ENCODE measurements at regions not wholly inside any gene's neighbourhood (a gene's known extent, or its start where the extent isn't known, plus 50 kb on each side); places are given as distances from the start of the nearest gene placed in this dataset.
"Not testable (repeated sequence)": the region's sequence is repeated elsewhere in the genome, so short reads cannot be mapped to it uniquely, and the experiment has no call there.

DNA sequence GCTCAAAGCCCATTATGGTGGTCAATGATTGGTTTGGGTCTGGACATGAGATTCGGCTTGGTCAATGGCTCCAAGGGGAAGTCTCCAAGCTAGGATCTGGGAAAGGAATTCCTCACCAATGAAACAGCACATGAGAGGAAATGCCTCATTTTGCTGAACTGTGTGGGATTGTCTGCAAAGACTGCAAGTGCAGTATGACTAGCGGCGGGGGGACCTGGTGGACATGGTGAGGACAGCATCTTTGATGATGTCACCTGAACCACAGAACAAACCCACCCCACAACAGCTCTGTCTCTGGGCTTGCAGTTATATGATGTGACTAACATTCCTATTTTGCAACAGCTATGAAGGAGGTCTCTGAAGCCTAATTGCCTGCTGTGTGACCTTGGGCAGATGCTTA is 50.6 kb upstream of the NKD1 start:
- DNase-seq: no peak

DNA sequence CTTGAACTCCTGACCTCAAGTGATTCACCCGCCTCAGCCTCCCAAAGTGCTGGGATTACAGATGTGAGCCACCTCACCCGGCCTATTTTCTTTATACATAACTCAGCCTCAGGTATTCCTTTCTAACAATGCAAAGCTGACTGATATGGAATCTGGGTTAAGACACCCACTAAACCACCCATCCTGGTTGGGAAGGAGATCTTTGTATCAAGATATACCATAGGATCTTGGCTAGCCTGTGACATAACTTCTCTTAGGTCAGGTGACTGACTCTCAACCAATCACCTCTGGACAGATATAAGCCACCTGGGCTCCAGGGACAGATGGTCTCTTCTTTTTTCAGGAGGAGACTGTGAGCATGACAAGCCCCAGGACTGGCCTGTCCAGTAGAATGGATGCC is 51.2 kb upstream of the NKD1 start:
- DNase-seq: no peak

- no peak for DNase-seq
Measured at GRCh38 chr16:50495673-50496072, 52.5 kb upstream of the NKD1 start.

- DNase-seq: no peak
Measured at GRCh38 chr16:50494501-50495491, 53.4 kb upstream of the NKD1 start.

- no peak for DNase-seq
Measured at GRCh38 chr16:50491516-50491915, 56.7 kb upstream of the NKD1 start.

DNA sequence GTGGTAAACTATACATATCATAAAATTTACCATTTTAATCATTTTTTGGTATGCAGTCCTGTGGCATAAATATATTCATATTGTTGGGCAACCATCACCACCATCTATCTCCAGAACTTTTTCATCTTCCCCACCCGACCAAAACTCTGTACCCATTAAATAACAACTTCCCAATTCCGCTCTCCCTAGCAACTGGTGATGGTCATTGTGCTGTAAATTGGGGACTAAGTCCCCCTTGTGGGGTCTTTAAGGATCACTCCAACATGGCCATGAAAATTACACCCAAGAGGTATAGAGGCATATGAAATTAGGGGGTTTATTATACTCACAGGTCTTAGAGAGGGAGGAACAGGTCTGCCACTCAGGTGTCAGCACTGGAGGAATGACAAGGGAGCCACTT is 57.4 kb upstream of the NKD1 start:
- DNase-seq: no peak

GRCh38 chr16:50489182-50489581 is 59.0 kb upstream of the NKD1 start:
- no peak for DNase-seq

DNA sequence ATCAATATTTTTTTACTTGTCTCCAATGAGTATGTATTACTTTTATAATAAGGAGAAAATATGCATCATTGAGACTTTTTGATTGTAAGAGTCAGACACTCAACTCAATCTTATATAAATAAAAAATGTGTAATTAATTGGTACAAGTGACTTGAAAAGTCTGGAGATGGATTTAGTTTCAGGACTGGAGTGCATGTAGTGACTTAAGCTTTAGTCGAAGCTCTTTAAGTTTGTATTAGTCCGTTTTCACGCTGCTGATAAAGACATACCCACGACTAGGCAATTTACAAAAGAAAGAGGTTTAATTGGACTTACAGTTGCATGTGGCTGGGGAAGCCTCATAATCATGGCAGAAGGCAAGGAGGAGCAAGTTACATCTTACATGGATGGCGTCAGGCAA is 60.7 kb upstream of the NKD1 start:
- no peak for DNase-seq

DNA sequence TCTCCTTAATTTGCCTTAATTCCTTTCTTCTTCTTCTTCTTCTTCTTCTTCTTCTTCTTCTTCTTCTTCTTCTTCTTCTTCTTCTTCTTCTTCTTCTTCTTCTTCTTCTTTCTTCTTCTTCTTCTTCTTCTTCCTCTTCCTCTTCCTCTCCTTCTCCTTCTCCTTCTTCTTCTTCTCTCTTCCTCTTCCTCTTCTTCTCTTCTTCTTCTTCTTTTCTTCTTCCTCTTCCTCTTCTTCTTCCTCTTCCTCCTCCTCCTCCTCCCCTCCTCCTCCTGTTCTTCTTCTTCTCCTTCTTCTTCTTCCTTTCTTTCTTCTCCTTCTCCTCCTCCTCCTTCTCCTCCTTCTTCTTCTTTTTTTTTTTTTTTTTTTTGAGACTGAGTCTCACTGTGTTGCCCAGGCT is 62.0 kb upstream of the NKD1 start:
- DNase-seq: not testable (repeated sequence)

GRCh38 chr16:50485232-50485631 is 63.0 kb upstream of the NKD1 start:
- DNase-seq: no peak

- no peak for DNase-seq
Measured at GRCh38 chr16:50482271-50482670, 65.9 kb upstream of the NKD1 start.

- DNase-seq: no peak
Measured at GRCh38 chr16:50480206-50480605, 68.0 kb upstream of the NKD1 start.

DNA sequence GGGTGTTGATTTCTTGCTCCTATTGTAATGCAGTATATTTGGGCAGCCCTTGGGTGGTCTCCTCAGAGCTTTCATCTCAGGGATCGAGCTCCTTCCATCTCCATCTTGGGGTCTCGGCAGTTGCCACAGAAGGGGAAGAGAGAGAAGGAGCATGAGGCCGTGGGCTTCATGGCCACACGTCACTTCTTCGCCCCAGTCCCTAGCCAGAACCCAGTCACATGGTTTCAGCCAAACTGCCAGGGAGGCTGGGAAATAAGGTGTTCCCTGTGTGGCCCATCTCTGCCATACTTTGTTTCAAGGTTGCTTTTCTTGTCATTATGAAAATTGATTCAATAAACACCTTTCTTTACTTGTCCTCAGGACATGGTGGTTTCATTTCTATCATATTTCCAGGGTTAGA is 68.4 kb upstream of the NKD1 start:
- no peak for DNase-seq

DNA sequence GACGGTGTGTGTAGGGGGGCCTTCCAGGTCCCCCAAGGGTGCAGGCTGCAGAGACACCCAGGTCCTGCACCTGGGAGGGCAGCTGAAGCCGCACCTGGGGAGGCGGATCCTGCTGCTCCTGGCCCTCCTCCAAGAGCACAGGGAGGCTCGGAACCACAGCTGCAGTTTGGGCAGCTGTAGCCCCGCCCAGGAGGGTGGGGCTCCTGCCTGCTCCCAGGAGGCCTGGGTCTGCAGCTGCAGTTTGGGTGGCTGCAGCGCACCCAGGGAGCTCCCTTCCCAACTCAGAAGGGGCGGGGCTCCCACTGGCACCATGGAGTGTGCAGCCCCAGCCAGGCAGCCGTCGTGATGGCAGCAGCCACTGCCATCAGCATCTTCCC is 69.4 kb upstream of the NKD1 start:
- DNase-seq: peak; percentile 59

GRCh38 chr16:50478075-50478772 is 70.0 kb upstream of the NKD1 start:
- DNase-seq: no peak

DNA sequence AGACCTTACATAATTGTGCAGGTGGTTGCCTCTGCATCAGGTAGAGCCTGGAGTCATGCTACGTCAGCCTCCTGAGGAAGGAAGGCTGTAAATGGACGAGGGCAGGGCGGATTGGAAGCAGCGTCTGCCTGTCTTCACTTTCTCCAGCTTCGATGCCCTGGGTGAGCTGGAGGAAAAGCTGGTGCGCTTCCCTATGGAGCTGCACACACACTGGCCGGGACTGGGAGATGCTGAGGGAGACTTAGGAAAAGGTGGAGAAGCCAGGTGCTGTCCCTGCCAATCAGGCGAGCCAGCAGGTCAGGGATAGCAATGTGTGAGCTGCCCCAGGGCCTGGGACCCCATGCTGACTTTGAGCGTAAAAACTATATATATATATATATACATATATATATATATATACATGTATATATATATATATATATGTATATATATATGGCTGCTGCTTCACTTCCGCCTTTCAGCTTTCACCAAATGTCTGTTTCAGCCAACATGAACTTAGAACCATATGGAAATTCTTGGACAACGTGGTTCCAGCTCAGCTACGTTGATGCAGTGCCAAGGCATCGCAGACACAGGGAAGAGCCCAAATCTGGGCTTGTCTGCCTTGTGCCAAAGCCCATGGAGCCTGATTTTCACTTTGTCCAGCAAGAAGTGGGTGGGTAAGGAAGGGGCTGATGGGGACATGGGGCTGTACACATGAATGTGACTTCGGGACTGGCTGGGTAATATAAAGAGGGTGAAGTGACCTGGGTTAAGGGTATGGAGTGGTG is 71.5 kb upstream of the NKD1 start:
- DNase-seq: no peak

GRCh38 chr16:50475170-50475569 is 73.0 kb upstream of the NKD1 start:
- DNase-seq: no peak

DNA sequence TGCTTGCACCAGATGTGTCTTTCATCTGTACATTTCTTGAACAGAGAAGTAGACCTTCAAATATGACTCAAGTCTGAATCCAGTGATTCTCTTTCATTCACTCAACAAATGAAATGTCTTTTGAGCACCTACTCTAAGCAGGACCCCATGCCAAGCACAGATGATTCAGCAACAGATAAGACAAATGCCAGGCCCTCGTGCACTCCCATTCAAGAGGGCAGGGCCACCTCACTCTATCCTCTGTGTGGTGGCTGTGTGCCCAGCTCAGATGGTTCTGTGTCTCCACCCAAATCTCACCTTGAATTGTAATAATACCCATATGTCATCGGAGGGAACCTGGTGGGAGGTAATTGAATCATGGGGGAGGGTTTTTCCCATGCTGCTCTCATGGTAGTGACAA is 74.1 kb upstream of the NKD1 start:
- DNase-seq: no peak

DNA sequence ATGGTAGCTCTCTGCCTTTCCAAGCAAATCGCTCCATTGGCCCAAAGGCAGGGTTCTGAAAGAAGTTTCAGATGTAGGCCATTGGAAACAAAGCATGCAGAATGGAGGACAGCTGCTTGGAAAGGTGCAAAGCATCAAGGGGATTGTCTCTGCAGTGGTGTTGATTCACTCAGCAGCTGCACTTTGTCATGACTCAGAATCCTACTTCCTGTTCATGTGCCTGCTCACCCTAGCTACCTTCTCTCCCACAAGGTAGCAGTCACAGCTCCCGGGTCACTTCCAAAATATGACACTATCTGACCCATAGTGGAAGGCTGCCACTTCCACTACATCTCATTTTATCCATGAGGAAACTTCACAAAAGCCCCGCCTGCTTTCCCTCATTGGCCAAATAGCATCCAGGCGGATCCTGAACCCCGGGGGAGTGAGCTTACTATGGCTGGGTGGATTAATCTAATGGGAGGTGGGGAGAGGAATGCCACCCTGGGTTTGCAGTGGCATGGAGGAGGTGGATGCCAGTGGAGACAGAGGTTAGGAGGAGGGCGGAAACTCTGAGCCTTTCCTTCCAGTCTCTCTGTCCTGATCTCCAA is 74.7 kb upstream of the NKD1 start:
- DNase-seq: no peak

GRCh38 chr16:50472472-50472871 is 75.7 kb upstream of the NKD1 start:
- DNase-seq: no peak

GRCh38 chr16:50470687-50471086 is 77.5 kb upstream of the NKD1 start:
- no peak for DNase-seq

DNA sequence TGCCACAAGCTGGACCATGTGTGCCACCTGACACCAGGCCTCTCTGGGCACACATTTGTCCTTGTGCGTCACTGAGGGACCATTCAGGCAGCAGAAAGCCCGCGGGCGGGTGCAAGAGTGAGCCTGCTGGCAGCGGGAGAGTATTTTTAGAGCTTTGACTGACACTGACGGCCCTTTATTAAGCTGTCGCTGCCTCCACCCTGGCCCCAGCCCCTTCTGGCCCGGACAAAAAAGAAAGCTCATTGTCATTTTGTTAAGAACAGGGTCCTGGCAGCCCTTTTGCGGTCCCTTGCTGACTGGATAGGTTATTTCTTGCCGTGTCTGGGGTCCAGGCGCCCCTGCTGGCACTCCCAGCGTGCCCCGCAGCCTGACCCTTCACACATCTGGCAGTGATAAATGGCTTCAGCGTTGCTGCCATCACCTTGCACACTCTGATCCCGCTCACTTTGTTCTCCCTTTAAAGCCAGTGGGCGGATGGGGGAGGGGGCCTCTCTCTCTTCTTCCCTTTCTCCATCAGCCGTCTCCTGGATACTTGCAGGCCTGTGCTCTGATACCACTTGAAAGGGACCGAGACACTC is 78.4 kb upstream of the NKD1 start:
- DNase-seq: no peak
